MM.1S (cell line): ENCODE measurements at regions not wholly inside any gene's neighbourhood (a gene's known extent, or its start where the extent isn't known, plus 50 kb on each side); places are given as distances from the start of the nearest gene placed in this dataset.

Experiments used
- DNase-seq: peaks from one replicate; pipeline ENCODE4 v3.0.0-alpha.2; 2015
- H2AFZ ChIP-seq: fragments of 300-600 bp; sonication (generic); 2 replicates; pipeline ENCODE4 v1.6.0; 2016; ENCODE audit warnings: antibody characterized with exemption, low read length
- H3F3A ChIP-seq: fragments of 300-600 bp; sonication (generic); 2 replicates; pipeline ENCODE4 v1.6.1; 2016; ENCODE audit warnings: mild to moderate bottlenecking, antibody characterized with exemption, low read length, moderate library complexity, mixed read lengths; ENCODE audit not compliant: insufficient read depth
- H3K27ac ChIP-seq: fragments of 300-600 bp; sonication (generic); 2 replicates; pipeline ENCODE4 v1.5.1; 2016; ENCODE audit warnings: mild to moderate bottlenecking, low read length
- H3K27me3 ChIP-seq: fragments of 300-600 bp; sonication (generic); replicated peaks from 2 replicates; pipeline ENCODE4 v1.6.0; 2016; ENCODE audit warnings: low read length; ENCODE audit not compliant: insufficient read depth
- H3K36me3 ChIP-seq: fragments of 300-600 bp; sonication (generic); replicated peaks from 2 replicates; pipeline ENCODE4 v1.6.1; 2016; ENCODE audit warnings: mild to moderate bottlenecking, low read length, mixed read lengths; ENCODE audit not compliant: insufficient read depth
- H3K4me1 ChIP-seq: fragments of 300-600 bp; sonication (generic); 2 replicates; pipeline ENCODE4 v1.6.1; 2016; ENCODE audit warnings: low read length, mixed read lengths
- H3K4me2 ChIP-seq: fragments of 300-600 bp; sonication (generic); 2 replicates; pipeline ENCODE4 v1.6.0; 2016; ENCODE audit warnings: low read depth, low read length
- H3K4me3 ChIP-seq: fragments of 300-600 bp; sonication (generic); 2 replicates; pipeline ENCODE4 v1.5.1; 2016; ENCODE audit warnings: low read length, mixed read lengths
- H3K79me2 ChIP-seq: fragments of 300-600 bp; sonication (generic); 2 replicates; pipeline ENCODE4 v1.6.1; 2016; ENCODE audit warnings: mixed run types, low read length, mixed read lengths
- H3K9ac ChIP-seq: fragments of 300-600 bp; sonication (generic); 2 replicates; pipeline ENCODE4 v1.6.1; 2016; ENCODE audit warnings: low read length, mixed read lengths
- H3K9me2 ChIP-seq: fragments of 300-600 bp; sonication (generic); replicated peaks from 2 replicates; pipeline ENCODE4 v1.6.1; 2016; ENCODE audit warnings: mild to moderate bottlenecking, low read length, mixed read lengths; ENCODE audit not compliant: insufficient read depth
- H3K9me3 ChIP-seq: fragments of 300-600 bp; sonication (generic); replicated peaks from 2 replicates; pipeline ENCODE4 v1.6.1; 2016; ENCODE audit warnings: mild to moderate bottlenecking, low read length, mixed read lengths; ENCODE audit not compliant: insufficient read depth
- H4K20me1 ChIP-seq: fragments of 300-600 bp; sonication (generic); 2 replicates; pipeline ENCODE4 v1.6.1; 2016; ENCODE audit warnings: mild to moderate bottlenecking, low read length, moderate library complexity, mixed read lengths; ENCODE audit not compliant: insufficient read depth
- CTCF ChIP-seq: fragments of 300-600 bp; sonication (generic); IDR thresholded peaks from 2 replicates; pipeline ENCODE4 v1.5.1; 2016; ENCODE audit warnings: antibody characterized with exemption, low read length, mixed read lengths
- EZH2 ChIP-seq: fragments of 300-600 bp; sonication (generic); optimal IDR thresholded peaks from 2 replicates; pipeline ENCODE3; 2017; ENCODE audit warnings: low read depth, mild to moderate bottlenecking, antibody characterized with exemption, low read length, mixed read lengths
- EZH2phosphoT487 ChIP-seq: fragments of 300-600 bp; sonication (generic); IDR thresholded peaks from 2 replicates; pipeline ENCODE4 v1.6.1; 2018; ENCODE audit warnings: antibody characterized with exemption, low read length

GRCh38 chr10:88209231-88209630 is 345.8 kb downstream of the PTEN start:
- TF ChIP-seq CTCF (no peak), EZH2phosphoT487 (no peak), EZH2 (no peak)
- Histone ChIP-seq H3K36me3 (no peaks in the 10 kb centered on the region), H3K4me3 (no peak overlapping the region), H3F3A (no peaks in the 10 kb centered on the region), H3K27me3 (no peaks in the 10 kb centered on the region), H3K27ac (no peak overlapping the region), H3K79me2 (no peaks in the 10 kb centered on the region), H2AFZ (no peak overlapping the region), H3K4me1 (no peaks in the 10 kb centered on the region), H3K9ac (no peak overlapping the region), H3K4me2 (no peak overlapping the region), H4K20me1 (no peaks in the 10 kb centered on the region), H3K9me2 (no peaks in the 10 kb centered on the region), H3K9me3 (no peaks in the 10 kb centered on the region)
- DNase-seq, result no peak

- no peak for DNase-seq
- Histone ChIP-seq H2AFZ (no peak overlapping the region), H3K27me3 (no peaks in the 10 kb centered on the region), H3K27ac (no peak overlapping the region), H3K79me2 (no peaks in the 10 kb centered on the region), H3K4me3 (no peak overlapping the region), H4K20me1 (no peaks in the 10 kb centered on the region), H3K9me3 (no peaks in the 10 kb centered on the region), H3K4me2 (no peak overlapping the region), H3K36me3 (no peaks in the 10 kb centered on the region), H3K9me2 (no peaks in the 10 kb centered on the region), H3F3A (no peaks in the 10 kb centered on the region), H3K9ac (no peak overlapping the region), H3K4me1 (no peaks in the 10 kb centered on the region)
- TF ChIP-seq CTCF (no peak), EZH2phosphoT487 (no peak), EZH2 (no peak)
These were observed 346.6 kb downstream of the PTEN start for GRCh38 chr10:88209837-88210561.

- TF ChIP-seq EZH2 (no peak), EZH2phosphoT487 (no peak), CTCF (no peak)
- no peak overlapping the region for H3K9ac ChIP-seq
- H3K4me3 ChIP-seq, result no peak overlapping the region
- H3K27me3 ChIP-seq, result no peaks in the 10 kb centered on the region
- no peaks in the 10 kb centered on the region for H3K79me2 ChIP-seq
- no peak overlapping the region for H3K27ac ChIP-seq
- no peak overlapping the region for H3K4me2 ChIP-seq
- H3K4me1 ChIP-seq, result no peaks in the 10 kb centered on the region
- H3K36me3 ChIP-seq, result no peaks in the 10 kb centered on the region
- no peaks in the 10 kb centered on the region for H3K9me3 ChIP-seq
- DNase-seq, result no peak
- no peaks in the 10 kb centered on the region for H4K20me1 ChIP-seq
- H3F3A ChIP-seq, result no peaks in the 10 kb centered on the region
- no peak overlapping the region for H2AFZ ChIP-seq
- no peaks in the 10 kb centered on the region for H3K9me2 ChIP-seq
These were observed 347.8 kb downstream of the PTEN start for GRCh38 chr10:88211230-88211629.
